ENCODE measurements at regions not wholly inside any gene's neighbourhood (a gene's known extent, or its start where the extent isn't known, plus 50 kb on each side); places are given as distances from the start of the nearest gene placed in this dataset.
A peak's percentile ranks its signal among the peaks of the same experiment; 100 is the strongest.

- peaks cover 5% of the 10 kb centered on the region for H3K9me3 Mint-ChIP-seq
- ATAC-seq = no peak
- H3K4me3 Mint-ChIP-seq = no peak overlapping the region
- no peak for DNase-seq (ENCODE audit: low spot score in 2 of 2)
- H3K27ac Mint-ChIP-seq = no peak overlapping the region
- H3K36me3 Mint-ChIP-seq = no peaks in the 10 kb centered on the region
- no peaks in the 10 kb centered on the region for H3K4me1 Mint-ChIP-seq
Measured at GRCh38 chr12:124238886-124239285, 56.0 kb upstream of the RFLNA start.

DNA sequence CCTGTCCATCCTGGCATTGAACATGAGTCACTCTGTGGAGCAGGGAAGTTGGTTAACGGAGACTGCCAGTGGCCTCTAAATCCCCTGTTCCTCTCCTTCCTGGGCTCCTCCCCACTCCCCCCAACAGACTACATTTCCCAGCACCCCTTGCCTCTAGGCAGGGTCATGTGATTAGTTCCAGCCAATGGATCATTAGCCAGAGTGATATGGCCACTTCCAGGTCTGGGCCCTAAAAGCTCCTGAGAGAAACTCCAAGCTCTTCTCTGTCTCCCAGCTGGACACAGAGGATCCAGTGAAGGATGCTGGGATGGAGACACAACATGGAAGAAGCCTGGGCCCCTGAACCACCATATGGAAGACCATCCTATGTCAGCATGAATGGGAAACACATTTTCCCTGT is 54.4 kb upstream of the RFLNA start:
- no peaks in the 10 kb centered on the region for H3K36me3 Mint-ChIP-seq
- ATAC-seq = peak; percentile 59
- H3K9me3 Mint-ChIP-seq = no peaks in the 10 kb centered on the region

GRCh38 chr12:124241776-124242528 is 52.9 kb upstream of the RFLNA start:
- Mint-ChIP-seq H3K36me3 (no peaks in the 10 kb centered on the region), H3K4me3 (no peak overlapping the region), H3K4me1 (no peaks in the 10 kb centered on the region), H3K27ac (no peak overlapping the region), H3K9me3 (peaks cover 3% of the 10 kb centered on the region)
- DNase-seq (ENCODE audit: low spot score in 2 of 2) = no peak
- no peak for ATAC-seq

More for the DNA sequence above, 54.4 kb upstream of the RFLNA start:
- Mint-ChIP-seq H3K4me1 (no peaks in the 10 kb centered on the region), H3K4me3 (no peak overlapping the region), H3K27ac (no peak overlapping the region)
- no peak for DNase-seq (ENCODE audit: low spot score in 2 of 2)

GRCh38 chr12:124242529-124243065 is 52.3 kb upstream of the RFLNA start:
- Mint-ChIP-seq H3K36me3 (no peaks in the 10 kb centered on the region), H3K9me3 (peaks cover 6% of the 10 kb centered on the region), H3K4me1 (no peaks in the 10 kb centered on the region), H3K27ac (no peak overlapping the region), H3K4me3 (no peak overlapping the region)
- ATAC-seq (no peak), DNase-seq (ENCODE audit: low spot score in 2 of 2) (no peak)

DNA sequence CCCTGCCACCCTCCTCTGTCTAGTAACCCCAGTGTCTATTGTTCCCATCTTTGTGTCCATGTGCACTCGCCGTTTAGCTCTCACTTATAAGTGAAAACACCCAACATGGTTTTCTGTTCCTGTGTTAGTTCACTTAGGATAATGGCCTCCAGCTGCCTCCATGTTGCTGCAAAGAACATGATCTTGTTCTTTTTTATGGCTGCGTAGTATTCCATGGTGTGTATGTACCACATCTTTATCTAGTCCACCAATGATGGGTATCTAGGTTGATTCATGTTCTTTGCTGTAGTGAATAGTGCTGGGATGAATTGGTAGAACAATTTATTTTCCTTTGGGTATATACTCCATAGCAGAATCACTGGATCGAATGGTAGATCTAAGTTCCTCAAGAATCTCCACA is 51.0 kb upstream of the RFLNA start:
- peaks cover 6% of the 10 kb centered on the region for H3K9me3 Mint-ChIP-seq
- no peak for DNase-seq (ENCODE audit: low spot score in 2 of 2)
- no peak overlapping the region for H3K4me3 Mint-ChIP-seq
- H3K4me1 Mint-ChIP-seq = no peaks in the 10 kb centered on the region
- ATAC-seq = no peak
- H3K27ac Mint-ChIP-seq = no peak overlapping the region
- no peaks in the 10 kb centered on the region for H3K36me3 Mint-ChIP-seq
